HG03039 (cell line): ENCODE measurements at regions not wholly inside any gene's neighbourhood (a gene's known extent, or its start where the extent isn't known, plus 50 kb on each side); places are given as distances from the start of the nearest gene placed in this dataset.

Source experiments
- ATAC-seq: cut with Tn5 transposase; IDR thresholded peaks from one replicate; pipeline ENCODE4 v1.9.1; 2021; ENCODE audit warnings: mild to moderate bottlenecking, moderate library complexity; ENCODE audit not compliant: unreplicated experiment

- ATAC-seq, result no peak
Observed at GRCh38 chr4:33283818-33284217, 2563.6 kb downstream of the PCDH7 start.

DNA sequence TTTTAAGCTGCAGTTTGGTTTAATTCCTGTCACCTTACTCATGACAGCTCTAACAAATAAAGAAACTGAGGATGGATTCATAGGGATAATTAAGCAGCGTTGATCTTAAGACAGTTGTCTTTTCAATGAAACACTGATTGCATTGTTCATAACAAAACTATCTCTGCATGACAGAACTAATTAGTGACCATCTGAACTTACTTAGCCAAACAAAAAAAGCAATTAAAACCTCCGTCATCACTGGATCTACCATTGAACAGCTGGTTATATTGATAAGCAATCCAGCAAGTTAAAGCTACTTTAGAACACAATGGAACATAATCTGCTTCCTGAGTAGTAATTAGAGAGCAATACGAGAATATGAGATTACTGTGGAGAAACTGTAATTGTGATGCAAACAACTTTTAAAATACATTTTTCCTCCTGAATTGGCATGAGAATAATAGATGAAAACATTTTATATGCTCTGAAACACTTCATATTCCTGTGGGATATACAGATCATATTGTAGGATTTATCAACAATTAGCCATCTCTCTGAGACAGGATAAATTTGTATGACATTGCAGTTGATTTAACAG lies 2576.8 kb downstream of the PCDH7 start:
- ATAC-seq, result no peak

DNA sequence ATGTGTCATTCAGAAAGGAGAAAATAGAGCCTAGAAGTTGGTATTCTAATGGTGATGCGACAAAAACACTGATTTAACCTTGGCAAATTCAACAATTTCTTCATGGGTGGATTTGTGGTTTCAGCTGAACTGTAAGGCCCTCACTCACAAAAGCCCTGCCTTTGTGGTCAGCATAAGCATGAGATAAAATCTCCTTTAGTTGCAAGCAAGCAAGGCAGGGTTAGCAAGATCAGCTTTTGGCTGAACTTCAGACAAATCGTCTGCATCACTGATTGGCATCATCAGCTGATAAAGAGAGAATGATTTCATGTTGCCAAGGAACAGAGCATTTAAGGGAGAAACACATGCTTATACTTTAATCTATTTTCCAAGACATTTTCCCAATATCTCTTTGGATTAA lies 2582.2 kb downstream of the PCDH7 start:
- no peak for ATAC-seq

DNA sequence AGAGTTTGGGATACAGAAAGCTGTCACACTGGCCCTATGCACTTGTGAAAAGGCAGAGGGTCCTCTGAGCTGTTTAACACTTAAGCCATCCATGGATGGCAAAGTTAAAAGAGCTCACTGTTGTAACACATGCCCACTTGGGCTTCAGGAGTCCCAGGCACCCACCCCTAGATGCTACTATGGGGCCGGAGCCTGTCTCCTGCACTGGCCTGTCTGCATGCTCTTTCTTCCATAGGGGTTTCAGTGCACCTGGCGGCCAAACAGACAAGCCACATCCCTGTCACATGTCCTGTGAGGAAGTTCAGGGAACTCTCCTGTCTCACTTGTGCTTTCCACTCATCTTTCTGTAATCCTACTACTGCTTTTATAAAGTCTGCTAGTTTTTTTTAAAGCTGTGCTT lies 2586.0 kb downstream of the PCDH7 start:
- ATAC-seq, result no peak

GRCh38 chr4:33316033-33316432 lies 2595.9 kb downstream of the PCDH7 start:
- no peak for ATAC-seq

DNA sequence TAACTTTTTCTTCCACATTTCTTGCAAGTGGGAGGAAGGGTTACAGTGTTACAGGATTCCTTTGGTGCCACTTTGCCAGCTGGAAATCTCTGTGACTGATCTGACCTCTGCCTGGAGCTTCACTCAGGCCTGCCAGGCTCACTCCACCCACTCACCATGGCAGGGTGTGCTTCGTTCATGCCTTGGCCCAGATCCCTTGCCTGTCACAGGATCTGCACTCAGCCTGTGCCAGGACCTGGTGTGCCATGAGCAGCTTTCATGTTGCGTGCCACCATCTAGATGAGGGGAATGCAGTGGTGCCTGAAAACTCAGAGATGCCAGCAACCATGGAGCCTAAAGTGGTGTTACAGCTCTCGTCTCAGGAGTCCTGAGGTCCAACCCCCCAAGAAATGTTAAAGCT lies 2596.4 kb downstream of the PCDH7 start:
- ATAC-seq, result no peak

GRCh38 chr4:33323393-33323792 lies 2603.2 kb downstream of the PCDH7 start:
- no peak for ATAC-seq

DNA sequence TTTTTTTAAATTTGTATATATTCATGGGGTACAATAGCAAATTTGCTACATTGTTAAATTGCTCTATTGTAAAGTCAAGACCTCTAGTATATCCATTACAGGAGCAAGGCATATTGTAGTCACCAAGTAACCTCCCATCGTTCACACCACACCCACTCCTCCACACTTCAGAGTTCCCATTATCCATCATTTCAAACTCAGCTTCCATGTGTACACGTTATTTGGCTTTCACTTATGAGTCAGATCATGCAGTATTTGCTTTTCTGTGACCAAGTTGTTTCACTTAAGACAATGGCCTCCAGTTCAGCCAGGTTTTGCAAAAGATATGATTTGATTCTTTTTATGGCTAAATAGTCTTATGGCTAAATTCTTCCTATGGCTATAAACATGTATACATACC lies 2614.2 kb downstream of the PCDH7 start:
- no peak for ATAC-seq

DNA sequence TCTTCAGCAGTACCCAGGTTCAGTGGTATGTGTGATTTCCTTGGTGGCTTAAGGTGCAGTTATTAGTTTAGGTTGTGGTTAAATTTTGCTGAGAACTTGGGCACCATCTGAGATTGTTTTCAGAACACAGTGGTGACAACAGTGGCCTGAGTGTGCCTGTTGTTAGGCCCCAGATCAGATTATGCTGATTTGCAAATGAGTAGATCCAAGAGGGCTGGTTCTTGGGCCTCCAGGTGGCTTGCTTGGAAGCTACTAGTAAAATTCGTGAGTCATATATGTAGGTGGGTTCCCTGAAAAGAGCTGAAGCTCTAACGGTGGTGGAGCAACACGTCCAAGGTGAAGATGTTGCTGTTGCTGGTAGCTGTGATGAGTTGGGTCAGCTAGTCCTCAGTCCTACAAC lies 2619.6 kb downstream of the PCDH7 start:
- no peak for ATAC-seq

DNA sequence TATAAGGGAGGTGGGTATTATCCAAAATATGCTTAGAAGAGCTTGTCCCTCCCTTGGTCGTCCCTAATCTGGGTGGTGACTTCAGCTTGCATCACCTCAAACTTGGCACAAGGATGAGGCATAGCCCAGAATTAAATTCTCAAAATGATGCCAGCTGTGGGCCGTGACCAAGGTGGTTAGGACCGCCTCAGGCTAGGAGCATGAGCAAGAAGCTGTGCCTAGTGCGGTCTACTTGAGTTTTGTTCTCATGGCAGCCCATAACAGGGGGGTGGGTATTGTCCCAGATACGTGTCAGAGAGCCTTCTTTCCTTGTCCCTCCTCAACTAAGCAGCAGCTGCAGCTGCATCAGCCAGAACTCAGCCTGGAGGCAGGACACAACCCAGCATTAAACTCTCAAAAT lies 2620.0 kb downstream of the PCDH7 start:
- ATAC-seq, result no peak

- ATAC-seq, result no peak
Observed at GRCh38 chr4:33349376-33349775, 2629.2 kb downstream of the PCDH7 start.

- ATAC-seq, result no peak
Observed at GRCh38 chr4:33357121-33357520, 2637.0 kb downstream of the PCDH7 start.

DNA sequence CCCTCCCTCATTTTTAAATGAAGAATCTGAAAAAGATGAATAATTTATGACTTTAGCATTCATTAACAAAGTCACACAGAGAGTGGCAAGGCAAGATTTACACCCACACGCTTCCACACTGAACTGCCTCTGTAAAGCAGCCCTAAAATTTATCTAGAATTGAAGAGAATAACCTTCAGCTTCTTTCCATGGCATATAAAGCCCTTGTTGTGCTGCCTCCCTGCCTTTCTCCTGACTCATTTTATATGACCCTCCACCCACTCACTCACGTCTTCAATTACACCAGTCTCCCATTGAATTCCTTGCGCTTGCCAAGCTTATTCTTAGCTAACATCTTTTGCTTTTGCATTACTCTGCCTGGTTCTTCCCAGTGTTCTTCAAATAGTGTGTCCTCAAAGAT lies 2649.3 kb downstream of the PCDH7 start:
- ATAC-seq, result no peak

- no peak for ATAC-seq
Observed at GRCh38 chr4:33381816-33382215, 2661.6 kb downstream of the PCDH7 start.

- no peak for ATAC-seq
Observed at GRCh38 chr4:33386764-33387163, 2666.6 kb downstream of the PCDH7 start.

GRCh38 chr4:33390976-33391375 lies 2670.8 kb downstream of the PCDH7 start:
- ATAC-seq, result no peak

DNA sequence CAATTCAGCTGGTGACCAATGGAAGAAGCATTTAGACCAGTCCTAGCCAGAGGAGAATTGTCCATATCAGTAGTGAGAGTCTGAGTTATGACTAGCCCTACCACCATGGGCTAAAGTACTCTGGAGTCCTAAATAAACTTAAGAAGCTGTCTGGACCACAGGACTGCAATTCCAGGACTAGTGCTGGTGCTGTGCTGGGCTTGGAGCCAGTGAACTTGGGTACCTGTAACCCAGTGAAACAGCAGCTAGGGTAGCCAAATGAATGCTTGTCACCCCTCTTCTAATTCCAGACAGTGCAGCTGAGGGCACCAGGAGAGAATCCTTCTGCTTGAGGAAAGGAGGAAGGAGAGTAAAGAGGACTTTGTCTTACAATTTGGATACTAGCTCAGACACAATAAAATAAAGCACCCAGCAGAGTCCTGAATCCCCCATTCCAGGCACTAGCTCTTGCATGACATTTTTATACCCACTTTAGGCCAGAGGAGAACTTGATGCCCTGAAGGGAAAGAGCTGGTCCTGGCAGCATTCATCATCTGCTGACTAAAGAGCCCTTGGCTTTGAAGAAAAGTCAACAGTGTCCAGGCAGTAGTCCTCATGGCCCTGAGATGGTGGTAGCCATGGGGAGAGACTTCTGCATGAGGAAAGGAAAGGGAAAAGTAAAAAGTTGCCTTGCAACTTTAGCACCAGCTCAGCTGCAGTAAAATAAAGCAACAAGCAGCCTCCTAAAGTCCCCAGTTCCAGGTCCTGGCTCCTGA lies 2675.7 kb downstream of the PCDH7 start:
- ATAC-seq, result no peak

DNA sequence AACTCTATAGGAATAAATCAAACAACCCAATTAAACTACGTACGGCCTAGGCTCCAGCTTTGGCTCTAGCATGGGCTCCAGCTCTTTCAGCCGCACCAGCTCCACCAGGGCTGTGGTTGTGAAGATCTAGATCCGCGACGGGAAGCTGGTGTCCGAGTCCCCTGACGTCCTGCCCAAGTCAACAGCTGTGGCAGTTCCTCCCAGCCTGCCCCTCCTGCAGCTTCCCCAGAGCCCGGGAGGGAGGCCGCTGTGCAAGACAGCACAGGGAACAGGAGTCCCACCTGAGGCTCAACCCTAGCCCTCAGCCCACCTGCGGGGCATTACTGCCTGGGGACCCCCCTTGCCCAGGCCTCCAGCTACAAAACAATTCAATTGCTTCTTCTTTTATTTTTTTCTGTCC lies 2680.3 kb downstream of the PCDH7 start:
- ATAC-seq, result no peak

GRCh38 chr4:33407496-33407895 lies 2687.3 kb downstream of the PCDH7 start:
- ATAC-seq, result no peak

DNA sequence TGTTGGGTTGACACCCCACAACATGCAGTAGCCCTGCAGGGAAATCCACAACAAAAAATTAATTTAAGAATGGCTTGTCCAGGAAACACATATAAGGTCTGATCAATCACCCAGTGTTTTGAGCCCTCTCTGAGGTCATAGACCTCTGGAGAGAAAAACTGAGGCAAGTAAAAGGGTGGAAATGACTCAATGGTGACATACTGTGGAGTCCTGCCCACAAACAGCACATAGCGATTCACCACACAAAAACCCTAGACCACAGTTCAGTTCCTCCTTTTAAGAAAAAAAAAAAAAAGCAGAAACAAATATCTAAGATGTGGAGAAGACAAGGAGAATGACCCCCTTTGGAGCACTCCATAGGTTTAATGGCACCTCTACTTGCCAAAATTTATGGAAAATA lies 2691.0 kb downstream of the PCDH7 start:
- ATAC-seq, result no peak

GRCh38 chr4:33421887-33422286 lies 2701.7 kb downstream of the PCDH7 start:
- no peak for ATAC-seq

DNA sequence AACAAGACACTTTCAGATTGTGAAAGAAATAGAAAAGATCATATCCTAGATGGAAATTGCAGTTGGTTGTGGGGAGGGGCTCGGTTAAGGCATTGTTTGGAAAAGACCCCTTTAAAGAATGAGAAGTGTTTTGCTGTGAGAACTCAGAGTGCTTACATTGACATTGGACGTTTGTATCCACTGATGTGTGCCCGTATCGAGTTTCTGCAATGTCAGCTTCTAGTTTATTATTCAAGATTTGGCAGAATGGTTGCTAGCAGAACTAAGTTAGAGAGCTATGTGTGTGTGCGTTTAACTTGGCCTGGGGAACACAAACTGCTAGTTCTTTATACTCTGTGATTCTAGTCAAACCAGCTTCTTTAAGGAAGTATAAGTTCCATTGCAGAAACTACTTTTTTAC lies 2702.5 kb downstream of the PCDH7 start:
- ATAC-seq, result no peak

GRCh38 chr4:33425936-33426335 lies 2705.8 kb downstream of the PCDH7 start:
- ATAC-seq, result no peak
